HFFc6 (cell line): ENCODE measurements at regions not wholly inside any gene's neighbourhood (a gene's known extent, or its start where the extent isn't known, plus 50 kb on each side); places are given as distances from the start of the nearest gene placed in this dataset.
"Not testable (repeated sequence)": the region's sequence is repeated elsewhere in the genome, so short reads cannot be mapped to it uniquely, and the experiment has no call there.

Experiments
- DNase-seq: peaks from one replicate; pipeline ENCODE4 v3.0.0-alpha.2; 2018
- H3K27ac Mint-ChIP-seq: 2 replicates; pipeline ENCODE4 v1.8.0; 2020; ENCODE audit warnings: mild to moderate bottlenecking, mixed read lengths
- H3K27me3 Mint-ChIP-seq: 2 replicates; pipeline ENCODE4 v1.8.0; 2021; ENCODE audit warnings: mild to moderate bottlenecking, moderate library complexity, mixed read lengths; ENCODE audit not compliant: insufficient read depth
- H3K36me3 Mint-ChIP-seq: 2 replicates; pipeline ENCODE4 v1.8.0; 2021; ENCODE audit warnings: low read depth, mixed read lengths
- H3K4me1 Mint-ChIP-seq: 2 replicates; pipeline ENCODE4 v1.8.0; 2020; ENCODE audit warnings: low read depth, mixed read lengths
- H3K4me3 Mint-ChIP-seq: 2 replicates; pipeline ENCODE4 v1.8.0; 2020; ENCODE audit warnings: mild to moderate bottlenecking, moderate library complexity, mixed read lengths
- H3K9me3 Mint-ChIP-seq: 2 replicates; pipeline ENCODE4 v1.8.0; 2020; ENCODE audit warnings: mild to moderate bottlenecking, mixed read lengths
- CTCF ChIP-seq: fragments of 200-600 bp; sonication (generic); IDR thresholded peaks from 2 replicates; pipeline ENCODE4 v1.5.0; 2021; ENCODE audit warnings: antibody characterized with exemption, mild to moderate bottlenecking

- DNase-seq = no peak
- no peak for TF ChIP-seq CTCF
- Mint-ChIP-seq H3K36me3 (no peaks in the 10 kb centered on the region), H3K9me3 (no peaks in the 10 kb centered on the region), H3K27ac (no peak overlapping the region), H3K4me1 (no peaks in the 10 kb centered on the region), H3K27me3 (no peaks in the 10 kb centered on the region), H3K4me3 (no peak overlapping the region)
Measured at GRCh38 chr3:18179521-18179920, 245.6 kb downstream of the SATB1 start.

GRCh38 chr3:18177271-18177670 is 247.9 kb downstream of the SATB1 start:
- no peak for TF ChIP-seq CTCF
- Mint-ChIP-seq H3K4me1 (no peaks in the 10 kb centered on the region), H3K4me3 (no peak overlapping the region), H3K36me3 (no peaks in the 10 kb centered on the region), H3K27me3 (no peaks in the 10 kb centered on the region), H3K9me3 (no peaks in the 10 kb centered on the region), H3K27ac (no peak overlapping the region)
- no peak for DNase-seq

- not testable (repeated sequence) for DNase-seq, H3K9me3 Mint-ChIP-seq, H3K4me1 Mint-ChIP-seq, H3K27ac Mint-ChIP-seq, H3K4me3 Mint-ChIP-seq, H3K36me3 Mint-ChIP-seq, H3K27me3 Mint-ChIP-seq
Measured at GRCh38 chr3:18173891-18174290, 251.2 kb downstream of the SATB1 start.

GRCh38 chr3:18159681-18160080 is 265.5 kb downstream of the SATB1 start:
- Mint-ChIP-seq H3K9me3 (no peaks in the 10 kb centered on the region), H3K4me3 (no peak overlapping the region), H3K4me1 (no peaks in the 10 kb centered on the region), H3K27ac (no peak overlapping the region), H3K27me3 (peaks cover 2% of the 10 kb centered on the region; the same call in 1 of the 2 replicates), H3K36me3 (no peaks in the 10 kb centered on the region)
- DNase-seq = no peak
- no peak for TF ChIP-seq CTCF

- Mint-ChIP-seq H3K27me3 (no peaks in the 10 kb centered on the region; the same call in 1 of the 2 replicates), H3K36me3 (no peaks in the 10 kb centered on the region), H3K27ac (no peak overlapping the region), H3K4me3 (no peak overlapping the region), H3K4me1 (peaks cover 40% of the 10 kb centered on the region), H3K9me3 (no peaks in the 10 kb centered on the region)
- TF ChIP-seq CTCF = no peak
- DNase-seq = peak; percentile 75
Measured at GRCh38 chr3:18153571-18154173, 271.5 kb downstream of the SATB1 start.

- Mint-ChIP-seq H3K4me1 (peaks cover 40% of the 10 kb centered on the region), H3K27me3 (no peaks in the 10 kb centered on the region; the same call in 1 of the 2 replicates), H3K27ac (no peak overlapping the region), H3K9me3 (no peaks in the 10 kb centered on the region), H3K4me3 (no peak overlapping the region), H3K36me3 (no peaks in the 10 kb centered on the region)
- TF ChIP-seq CTCF = no peak
- no peak for DNase-seq
Measured at GRCh38 chr3:18151199-18151598, 273.9 kb downstream of the SATB1 start.
